ENCODE measurements at regions not wholly inside any gene's neighbourhood (a gene's known extent, or its start where the extent isn't known, plus 50 kb on each side); places are given as distances from the start of the nearest gene placed in this dataset.

DNA sequence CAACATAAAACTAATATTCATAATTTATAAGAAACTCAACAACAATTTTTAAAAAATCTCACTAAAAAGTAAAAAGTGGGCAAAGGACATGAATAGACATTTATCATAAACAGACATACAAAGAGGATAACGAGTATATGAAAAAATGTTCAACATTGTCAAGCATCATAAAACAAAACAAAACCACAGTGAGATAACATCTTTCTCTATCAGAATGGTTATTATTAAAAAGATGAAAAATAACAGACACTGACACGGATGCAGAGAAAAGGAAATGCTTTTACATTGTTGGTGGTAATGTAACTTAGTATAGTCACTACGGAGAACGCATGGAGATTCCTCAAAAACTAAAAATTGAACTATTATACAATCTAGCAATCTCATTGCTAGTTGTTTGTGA, 813.0 kb downstream of the LUZP2 start:
- TF ChIP-seq CTCF (conservative IDR thresholded peaks at IDR 0.05; ENCODE audit: low read depth, low read length), result no peak
- no peak overlapping the region for H3K4me3 ChIP-seq (ENCODE audit: low read depth, low read length)
- no peak for DNase-seq (ENCODE audit: low read depth)

DNA sequence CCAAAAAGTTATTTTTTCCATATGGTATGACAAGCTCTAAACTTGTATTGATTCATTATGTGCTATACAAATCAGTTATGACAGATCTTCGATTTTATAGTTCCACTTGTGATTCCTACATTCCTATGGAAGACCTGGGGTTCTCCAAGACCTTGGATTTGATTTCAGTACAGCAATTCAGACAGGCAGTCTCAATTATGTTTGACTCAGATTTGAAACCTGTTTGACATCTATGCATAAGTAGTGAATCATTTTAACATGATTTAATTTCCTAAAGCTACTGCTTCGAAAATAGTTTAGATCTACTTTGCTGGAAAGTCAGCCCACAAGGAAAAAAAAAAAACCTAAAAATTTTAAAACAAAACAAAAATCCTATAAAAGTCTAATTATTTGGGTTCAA, 820.4 kb downstream of the LUZP2 start:
- DNase-seq (ENCODE audit: low read depth), result no peak
- no peak overlapping the region for H3K4me3 ChIP-seq (ENCODE audit: low read depth, low read length)
- no peak for TF ChIP-seq CTCF (conservative IDR thresholded peaks at IDR 0.05; ENCODE audit: low read depth, low read length)

DNA sequence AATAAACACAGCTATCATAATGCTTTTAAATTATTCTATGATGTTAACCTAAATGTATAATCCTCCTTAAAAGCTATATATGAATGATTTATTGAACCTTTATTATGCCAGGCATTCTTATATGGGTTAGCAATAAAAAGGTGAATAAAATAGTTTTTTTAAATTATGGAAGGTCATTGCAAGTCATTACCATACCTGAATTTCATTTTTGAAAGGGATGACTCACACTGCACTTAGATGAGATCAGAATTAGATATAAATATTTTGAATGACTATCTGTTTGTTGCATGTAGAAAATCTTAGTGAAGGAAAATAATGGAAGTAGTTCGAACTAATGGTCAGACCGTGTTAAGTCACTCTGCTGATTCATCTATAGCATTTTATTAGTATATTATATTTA, 822.3 kb downstream of the LUZP2 start:
- TF ChIP-seq CTCF (conservative IDR thresholded peaks at IDR 0.05; ENCODE audit: low read depth, low read length), result no peak
- DNase-seq (ENCODE audit: low read depth), result no peak
- no peak overlapping the region for H3K4me3 ChIP-seq (ENCODE audit: low read depth, low read length)

DNA sequence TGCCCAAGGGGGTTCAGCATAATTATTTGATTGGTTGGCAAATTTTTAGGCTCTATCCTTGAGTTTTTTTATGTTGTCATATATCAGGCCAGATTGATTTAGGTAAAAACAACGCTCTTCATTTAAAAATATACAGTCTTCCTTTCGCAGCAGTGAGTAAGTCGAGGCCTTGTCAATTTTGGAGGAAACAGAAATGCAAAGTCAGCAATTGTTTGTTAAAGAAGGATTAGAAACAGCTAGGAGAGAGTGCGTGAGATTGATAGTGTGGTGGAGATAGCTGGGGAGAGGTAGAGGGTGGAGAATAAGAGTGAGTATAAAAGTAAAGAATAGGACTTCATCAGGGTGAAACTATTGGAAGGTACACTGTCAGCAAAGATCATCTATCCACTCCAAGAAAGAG, 830.8 kb downstream of the LUZP2 start:
- H3K4me3 ChIP-seq (ENCODE audit: low read depth, low read length), result no peak overlapping the region
- no peak for DNase-seq (ENCODE audit: low read depth)
- TF ChIP-seq CTCF (conservative IDR thresholded peaks at IDR 0.05; ENCODE audit: low read depth, low read length), result no peak

GRCh38 chr11:25339281-25339680, 842.4 kb downstream of the LUZP2 start:
- no peak overlapping the region for H3K4me3 ChIP-seq (ENCODE audit: low read depth, low read length)
- no peak for TF ChIP-seq CTCF (conservative IDR thresholded peaks at IDR 0.05; ENCODE audit: low read depth, low read length)
- DNase-seq (ENCODE audit: low read depth), result no peak

DNA sequence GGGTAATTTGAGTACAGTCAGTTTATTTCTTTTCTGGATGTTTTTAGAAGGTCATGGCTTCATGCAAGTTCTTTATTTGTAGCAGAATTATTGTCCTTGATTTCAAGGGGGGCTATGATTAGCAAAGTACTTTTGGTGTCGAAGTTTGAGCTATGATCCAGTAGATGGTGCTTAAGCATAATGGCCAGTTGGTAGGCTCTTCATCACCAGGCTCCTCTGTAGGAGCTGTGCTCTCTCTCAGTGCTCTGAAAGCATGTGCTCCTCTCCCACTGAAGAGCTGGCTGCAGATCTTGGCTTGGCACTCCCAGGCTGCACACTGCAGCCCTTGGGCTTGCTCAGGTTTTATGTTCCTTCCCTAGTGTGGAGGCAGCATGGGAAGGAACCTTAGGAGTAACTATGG, 852.7 kb downstream of the LUZP2 start:
- TF ChIP-seq CTCF (conservative IDR thresholded peaks at IDR 0.05; ENCODE audit: low read depth, low read length), result no peak
- no peak overlapping the region for H3K4me3 ChIP-seq (ENCODE audit: low read depth, low read length)
- no peak for DNase-seq (ENCODE audit: low read depth)

DNA sequence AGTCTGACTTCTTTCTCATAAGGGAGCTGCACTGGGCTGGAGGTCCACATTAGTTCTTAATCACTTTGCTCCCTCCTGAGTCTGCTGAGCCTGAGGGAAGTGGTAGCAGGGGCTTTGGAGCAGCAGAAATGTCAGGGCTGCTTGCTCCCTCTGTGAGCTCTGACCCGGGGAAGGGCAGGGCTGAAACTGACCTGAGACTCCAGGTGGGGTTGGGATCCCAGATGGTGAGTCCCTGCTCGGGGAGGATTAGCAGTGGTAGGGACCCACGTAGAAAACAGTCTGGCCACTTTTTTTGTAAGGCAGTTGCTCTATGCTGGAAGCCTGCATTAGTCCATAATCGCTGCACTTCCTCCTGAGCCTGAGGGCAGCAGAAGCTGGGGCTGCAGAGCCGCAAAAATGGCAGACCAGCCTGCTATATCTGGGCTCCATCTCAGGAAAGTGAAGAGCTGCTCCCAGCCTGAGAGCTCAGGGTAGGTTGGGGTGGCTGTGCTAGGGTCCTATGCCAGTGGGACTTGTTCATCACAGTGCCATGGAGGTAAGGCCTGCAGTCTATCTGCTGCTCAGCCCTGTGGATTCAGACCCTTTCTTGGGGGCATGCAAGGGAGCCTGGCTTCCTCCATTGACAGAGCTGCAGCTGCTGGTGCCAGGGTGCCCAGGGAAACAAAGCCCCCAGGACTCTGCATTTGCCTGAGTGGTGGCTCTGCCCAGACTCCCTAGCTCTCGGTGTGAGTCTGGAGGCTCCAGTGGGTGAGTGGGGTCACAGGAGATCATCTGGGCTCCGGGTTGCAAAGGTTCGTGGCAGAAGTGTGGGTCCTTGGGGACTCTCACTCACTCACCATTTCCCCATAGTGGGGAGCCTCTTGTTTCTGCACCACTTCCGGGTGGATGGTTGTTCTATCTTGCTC, 854.3 kb downstream of the LUZP2 start:
- H3K4me3 ChIP-seq (ENCODE audit: low read depth, low read length), result no peak overlapping the region
- DNase-seq (ENCODE audit: low read depth), result no peak
- no peak for TF ChIP-seq CTCF (conservative IDR thresholded peaks at IDR 0.05; ENCODE audit: low read depth, low read length)

All from epithelial cell of proximal tubule (primary cell).